ENCODE measurements at regions not wholly inside any gene's neighbourhood (a gene's known extent, or its start where the extent isn't known, plus 50 kb on each side); places are given as distances from the start of the nearest gene placed in this dataset.

GRCh38 chr3:177731644-177732268 lies 534.5 kb upstream of the TBL1XR1 start:
- H3K27me3 ChIP-seq (ENCODE audit: control insufficient read depth, insufficient read depth, low read length), result no peaks in the 10 kb centered on the region
- no peak overlapping the region for H3K4me3 ChIP-seq (ENCODE audit: low read depth, low read length)
- no peak for TF ChIP-seq CTCF (IDR thresholded peaks at IDR 0.05; ENCODE audit: insufficient read depth, low read length, severe bottlenecking)
- FAIRE-seq (no peak), DNase-seq (ENCODE audit: low read depth) (peak; percentile 44)
- no peaks in the 10 kb centered on the region for H3K36me3 ChIP-seq (ENCODE audit: control insufficient read depth, insufficient read depth, low read length)

- FAIRE-seq, result no peak
- TF ChIP-seq CTCF (IDR thresholded peaks at IDR 0.05; ENCODE audit: insufficient read depth, low read length, severe bottlenecking), result no peak
- Histone ChIP-seq H3K27me3 (ENCODE audit: control insufficient read depth, insufficient read depth, low read length) (no peaks in the 10 kb centered on the region), H3K36me3 (ENCODE audit: control insufficient read depth, insufficient read depth, low read length) (no peaks in the 10 kb centered on the region), H3K4me3 (ENCODE audit: low read depth, low read length) (no peak overlapping the region)
- DNase-seq (ENCODE audit: low read depth), result no peak
Observed at GRCh38 chr3:177733233-177733632, 536.0 kb upstream of the TBL1XR1 start.

- Histone ChIP-seq H3K27me3 (ENCODE audit: control insufficient read depth, insufficient read depth, low read length) (no peaks in the 10 kb centered on the region), H3K4me3 (ENCODE audit: low read depth, low read length) (no peak overlapping the region), H3K36me3 (ENCODE audit: control insufficient read depth, insufficient read depth, low read length) (no peaks in the 10 kb centered on the region)
- TF ChIP-seq CTCF (IDR thresholded peaks at IDR 0.05; ENCODE audit: insufficient read depth, low read length, severe bottlenecking), result no peak
- FAIRE-seq (no peak), DNase-seq (ENCODE audit: low read depth) (no peak)
Observed at GRCh38 chr3:177733936-177734335, 536.7 kb upstream of the TBL1XR1 start.

GRCh38 chr3:177735431-177735830 lies 538.1 kb upstream of the TBL1XR1 start:
- Histone ChIP-seq H3K36me3 (ENCODE audit: control insufficient read depth, insufficient read depth, low read length) (no peaks in the 10 kb centered on the region), H3K27me3 (ENCODE audit: control insufficient read depth, insufficient read depth, low read length) (no peaks in the 10 kb centered on the region), H3K4me3 (ENCODE audit: low read depth, low read length) (no peak overlapping the region)
- no peak for FAIRE-seq
- no peak for TF ChIP-seq CTCF (IDR thresholded peaks at IDR 0.05; ENCODE audit: insufficient read depth, low read length, severe bottlenecking)
- DNase-seq (ENCODE audit: low read depth), result no peak

- no peak for DNase-seq (ENCODE audit: low read depth)
- no peak for FAIRE-seq
- Histone ChIP-seq H3K4me3 (ENCODE audit: low read depth, low read length) (no peak overlapping the region), H3K27me3 (ENCODE audit: control insufficient read depth, insufficient read depth, low read length) (no peaks in the 10 kb centered on the region), H3K36me3 (ENCODE audit: control insufficient read depth, insufficient read depth, low read length) (no peaks in the 10 kb centered on the region)
- no peak for TF ChIP-seq CTCF (IDR thresholded peaks at IDR 0.05; ENCODE audit: insufficient read depth, low read length, severe bottlenecking)
Observed at GRCh38 chr3:177739461-177739860, 542.2 kb upstream of the TBL1XR1 start.

GRCh38 chr3:177740254-177740653 lies 543.0 kb upstream of the TBL1XR1 start:
- DNase-seq (ENCODE audit: low read depth) (no peak), FAIRE-seq (no peak)
- TF ChIP-seq CTCF (IDR thresholded peaks at IDR 0.05; ENCODE audit: insufficient read depth, low read length, severe bottlenecking), result no peak
- Histone ChIP-seq H3K27me3 (ENCODE audit: control insufficient read depth, insufficient read depth, low read length) (no peaks in the 10 kb centered on the region), H3K4me3 (ENCODE audit: low read depth, low read length) (no peak overlapping the region), H3K36me3 (ENCODE audit: control insufficient read depth, insufficient read depth, low read length) (no peaks in the 10 kb centered on the region)
